OCI-LY1 (cell line): ENCODE measurements at regions not wholly inside any gene's neighbourhood (a gene's known extent, or its start where the extent isn't known, plus 50 kb on each side); places are given as distances from the start of the nearest gene placed in this dataset.

Experiments used
- H2AFZ ChIP-seq: fragments of 200-600 bp; sonication (generic), shearing (Covaris generic); 2 replicates; pipeline ENCODE4 v1.6.0; 2014; ENCODE audit warnings: antibody characterized with exemption, mild to moderate bottlenecking, low read length
- H3F3A ChIP-seq: fragments of 200-600 bp; sonication (generic), shearing (Covaris generic); 2 replicates; pipeline ENCODE4 v1.6.0; 2014; ENCODE audit warnings: mild to moderate bottlenecking, antibody characterized with exemption, low read length, moderate library complexity; ENCODE audit not compliant: insufficient read depth
- H3K27ac ChIP-seq: fragments of 200-600 bp; sonication (generic); 2 replicates; pipeline ENCODE4 v1.5.1; 2014; ENCODE audit warnings: low read length, mixed run types, mild to moderate bottlenecking, low read depth; ENCODE audit not compliant: poor library complexity, severe bottlenecking
- H3K27me3 ChIP-seq: fragments of 200-600 bp; sonication (generic); 2 replicates; pipeline ENCODE4 v1.6.0; 2014; ENCODE audit warnings: antibody characterized with exemption, mild to moderate bottlenecking, low read length, moderate library complexity; ENCODE audit not compliant: insufficient read depth
- H3K36me3 ChIP-seq: fragments of 200-600 bp; sonication (generic); 2 replicates; pipeline ENCODE4 v1.6.1; 2014; ENCODE audit warnings: mild to moderate bottlenecking, antibody characterized with exemption, low read length, moderate library complexity, mixed read lengths; ENCODE audit not compliant: insufficient read depth
- H3K4me1 ChIP-seq: fragments of 200-600 bp; sonication (generic); 2 replicates; pipeline ENCODE4 v1.5.1; 2014; ENCODE audit warnings: mild to moderate bottlenecking, low read length, moderate library complexity; ENCODE audit not compliant: insufficient read depth, severe bottlenecking
- H3K4me2 ChIP-seq: fragments of 200-600 bp; sonication (generic), shearing (Covaris generic); 2 replicates; pipeline ENCODE4 v1.6.1; 2014; ENCODE audit warnings: low read length
- H3K4me3 ChIP-seq: fragments of 200-600 bp; sonication (generic); 2 replicates; pipeline ENCODE4 v1.5.1; 2014; ENCODE audit warnings: low read length, low read depth, mild to moderate bottlenecking, mixed read lengths; ENCODE audit not compliant: poor library complexity, severe bottlenecking
- H3K79me2 ChIP-seq: fragments of 200-600 bp; shearing (Covaris generic); 2 replicates; pipeline ENCODE4 v1.6.1; 2016; ENCODE audit warnings: mixed run types, low read length, mixed read lengths; ENCODE audit not compliant: insufficient read depth
- H3K9ac ChIP-seq: fragments of 200-600 bp; sonication (generic), shearing (Covaris generic); 2 replicates; pipeline ENCODE4 v1.6.1; 2014; ENCODE audit warnings: mild to moderate bottlenecking, low read length, mixed read lengths
- H3K9me2 ChIP-seq: fragments of 200-600 bp; sonication (generic), shearing (Covaris generic); 2 replicates; pipeline ENCODE4 v1.6.1; 2014; ENCODE audit warnings: low read depth, mild to moderate bottlenecking, low read length, mixed read lengths
- H3K9me3 ChIP-seq: fragments of 200-600 bp; shearing (Covaris generic); 2 replicates; pipeline ENCODE4 v1.6.1; 2014; ENCODE audit warnings: low read length, mixed read lengths
- H4K20me1 ChIP-seq: fragments of 200-600 bp; sonication (generic), shearing (Covaris generic); 2 replicates; pipeline ENCODE4 v1.6.0; 2016; ENCODE audit warnings: mild to moderate bottlenecking, low read length; ENCODE audit not compliant: insufficient read depth
- EZH2 ChIP-seq: fragments of 200-600 bp; sonication (generic), shearing (Covaris generic); IDR thresholded peaks from 2 replicates; pipeline ENCODE4 v1.8.0; 2017; ENCODE audit warnings: borderline replicate concordance, mixed run types, mild to moderate bottlenecking, antibody characterized with exemption, low read length, moderate library complexity, mixed read lengths
- TF ChIP-seq, protein P1 (sequence below): fragments of 200-600 bp; sonication (generic), shearing (Covaris generic); IDR thresholded peaks from 2 replicates; pipeline ENCODE4 v1.5.1; 2017; ENCODE audit warnings: mild to moderate bottlenecking, antibody characterized with exemption, low read length, moderate library complexity, mixed read lengths

DNA sequence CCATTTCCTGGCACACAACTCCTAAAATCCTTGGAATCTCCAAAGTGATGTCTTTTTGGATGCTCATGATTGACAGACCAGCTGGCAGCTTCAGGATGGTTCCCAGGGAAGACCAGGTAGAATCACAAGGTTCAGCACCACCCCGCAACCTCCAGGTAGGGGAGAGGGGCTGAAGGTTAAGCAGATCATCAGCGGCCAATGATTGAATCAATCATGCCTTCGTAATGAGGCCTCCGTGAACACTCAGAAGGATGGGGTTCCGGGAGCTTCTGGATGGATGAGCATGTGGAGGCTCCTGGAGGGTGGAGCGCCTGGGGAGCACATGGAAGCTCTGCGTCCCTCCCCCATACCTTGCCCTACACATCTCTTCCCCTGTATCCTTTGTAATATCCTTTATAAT is 185.9 kb downstream of the SEC14L1 start:
- no peaks in the 10 kb centered on the region for H3K79me2 ChIP-seq

DNA sequence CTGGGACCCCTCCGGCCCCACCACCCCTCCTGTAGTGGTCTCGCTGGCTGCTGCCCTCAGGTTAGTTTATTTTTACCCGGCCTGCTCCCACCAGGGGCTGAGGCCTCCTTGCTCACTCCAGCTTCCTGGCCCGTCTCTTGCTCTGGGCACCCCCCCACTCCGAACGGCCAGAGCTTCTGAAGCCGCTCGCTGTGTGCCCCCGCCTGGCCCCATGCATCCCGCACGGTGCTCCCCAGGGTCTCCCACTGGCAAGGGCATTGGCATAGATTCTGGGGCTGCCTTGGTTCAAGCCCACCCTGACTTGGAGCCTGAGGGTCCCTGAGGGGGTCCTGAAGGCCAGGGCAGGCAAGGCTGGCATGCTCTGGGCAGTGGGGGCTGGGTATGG is 186.4 kb downstream of the SEC14L1 start:
- 0 out of 2 replicates have a peak, but pooled peaks cover 1% of the 10 kb centered on the region for H3F3A ChIP-seq
- H3K9me3 ChIP-seq: no peaks in the 10 kb centered on the region
- no peak overlapping the region for H3K9ac ChIP-seq
- H3K36me3 ChIP-seq: no peaks in the 10 kb centered on the region
- no peaks in the 10 kb centered on the region for H4K20me1 ChIP-seq
- TF ChIP-seq, protein P1, sequence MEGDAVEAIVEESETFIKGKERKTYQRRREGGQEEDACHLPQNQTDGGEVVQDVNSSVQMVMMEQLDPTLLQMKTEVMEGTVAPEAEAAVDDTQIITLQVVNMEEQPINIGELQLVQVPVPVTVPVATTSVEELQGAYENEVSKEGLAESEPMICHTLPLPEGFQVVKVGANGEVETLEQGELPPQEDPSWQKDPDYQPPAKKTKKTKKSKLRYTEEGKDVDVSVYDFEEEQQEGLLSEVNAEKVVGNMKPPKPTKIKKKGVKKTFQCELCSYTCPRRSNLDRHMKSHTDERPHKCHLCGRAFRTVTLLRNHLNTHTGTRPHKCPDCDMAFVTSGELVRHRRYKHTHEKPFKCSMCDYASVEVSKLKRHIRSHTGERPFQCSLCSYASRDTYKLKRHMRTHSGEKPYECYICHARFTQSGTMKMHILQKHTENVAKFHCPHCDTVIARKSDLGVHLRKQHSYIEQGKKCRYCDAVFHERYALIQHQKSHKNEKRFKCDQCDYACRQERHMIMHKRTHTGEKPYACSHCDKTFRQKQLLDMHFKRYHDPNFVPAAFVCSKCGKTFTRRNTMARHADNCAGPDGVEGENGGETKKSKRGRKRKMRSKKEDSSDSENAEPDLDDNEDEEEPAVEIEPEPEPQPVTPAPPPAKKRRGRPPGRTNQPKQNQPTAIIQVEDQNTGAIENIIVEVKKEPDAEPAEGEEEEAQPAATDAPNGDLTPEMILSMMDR: no peak
- peaks cover 58% of the 10 kb centered on the region for H3K4me1 ChIP-seq
- H3K4me2 ChIP-seq: no peak overlapping the region
- H3K27me3 ChIP-seq: peaks cover 13% of the 10 kb centered on the region; the same call in 1 of the 2 replicates
- no peaks in the 10 kb centered on the region for H3K79me2 ChIP-seq
- H3K9me2 ChIP-seq: no peaks in the 10 kb centered on the region
- H3K27ac ChIP-seq: no peak overlapping the region
- H3K4me3 ChIP-seq: no peak overlapping the region
- H2AFZ ChIP-seq: no peak overlapping the region

More for the DNA sequence above, 185.9 kb downstream of the SEC14L1 start:
- Histone ChIP-seq H3K9ac (no peak overlapping the region), H4K20me1 (no peaks in the 10 kb centered on the region), H3K27ac (no peak overlapping the region), H3F3A (no peaks in the 10 kb centered on the region), H3K4me1 (peaks cover 58% of the 10 kb centered on the region), H3K36me3 (no peaks in the 10 kb centered on the region), H3K9me2 (no peaks in the 10 kb centered on the region), H3K27me3 (peaks cover 13% of the 10 kb centered on the region; the same call in 1 of the 2 replicates), H3K4me2 (no peak overlapping the region), H3K4me3 (no peak overlapping the region), H3K9me3 (no peaks in the 10 kb centered on the region), H2AFZ (no peak overlapping the region)
- TF ChIP-seq EZH2: no peak
- TF ChIP-seq, protein P1: no peak

DNA sequence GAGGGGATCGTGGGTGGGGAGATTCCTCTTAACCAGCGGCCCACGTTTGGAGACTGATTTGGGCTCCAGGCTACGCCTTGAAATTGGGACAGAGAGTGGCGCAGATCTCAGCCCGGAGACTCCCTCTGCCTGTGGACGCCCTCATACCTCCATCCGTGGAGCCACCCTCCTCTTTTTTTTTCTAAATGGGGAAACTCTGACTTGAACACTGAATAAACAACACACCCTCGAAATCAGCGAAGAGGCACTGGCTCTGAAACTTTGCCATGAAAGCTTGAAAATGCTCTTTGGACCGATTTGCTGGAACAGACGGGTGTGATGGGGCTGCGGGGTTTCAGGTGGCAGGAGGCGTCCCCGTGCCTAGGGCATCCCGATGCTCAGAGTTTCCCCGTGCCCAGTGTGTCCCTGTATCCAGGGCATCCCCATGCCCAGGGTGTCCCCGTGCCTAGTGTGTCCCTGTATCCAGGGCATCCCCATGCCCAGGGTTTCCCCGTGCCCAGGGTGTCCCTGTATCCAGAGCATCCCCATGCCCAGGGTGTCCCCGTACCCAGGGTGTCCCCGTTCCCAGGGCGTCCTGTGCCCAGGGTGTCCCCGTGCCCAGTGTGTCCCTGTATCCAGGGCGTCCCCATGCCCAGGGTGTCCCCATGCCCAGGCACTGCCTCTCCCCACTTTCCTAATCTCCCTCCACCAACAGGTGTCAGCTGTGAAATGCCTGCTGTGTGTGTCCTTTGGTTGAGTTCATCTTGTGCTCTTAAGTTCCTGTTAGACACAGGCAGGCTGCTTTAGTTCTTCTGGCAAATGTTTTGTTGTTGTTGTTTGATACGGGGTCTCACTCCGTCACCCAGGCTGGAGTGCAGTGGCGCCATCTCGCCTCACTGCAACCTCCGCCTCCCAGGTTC is 187.0 kb downstream of the SEC14L1 start:
- Histone ChIP-seq H3K36me3 (no peaks in the 10 kb centered on the region), H3F3A (peaks cover 6% of the 10 kb centered on the region; the same call in 1 of the 2 replicates), H3K9me3 (no peaks in the 10 kb centered on the region), H3K4me1 (peaks cover 58% of the 10 kb centered on the region), H3K27ac (no peak overlapping the region), H3K27me3 (peaks cover 13% of the 10 kb centered on the region; the same call in 1 of the 2 replicates), H3K9me2 (no peaks in the 10 kb centered on the region), H2AFZ (no peak overlapping the region), H3K79me2 (no peaks in the 10 kb centered on the region), H3K4me3 (no peak overlapping the region), H4K20me1 (no peaks in the 10 kb centered on the region), H3K4me2 (no peak overlapping the region), H3K9ac (no peak overlapping the region)
- no peak for TF ChIP-seq EZH2
- TF ChIP-seq, protein P1: no peak
